Ascending aorta (tissue), 2 donors: ENCODE measurements at regions not wholly inside any gene's neighbourhood (a gene's known extent, or its start where the extent isn't known, plus 50 kb on each side); places are given as distances from the start of the nearest gene placed in this dataset.

Source experiments
- DNase-seq, 2 donors: peaks; one replicate each; pipeline ENCODE4 v3.0.0-alpha.2; 2019; ENCODE audit warnings: low spot score in 2 of 2
- H3K27ac ChIP-seq, 2 donors: fragments of 200-600 bp; sonication (generic); one replicate each; pipeline ENCODE4 v1.5.1; 2016 to 2017; ENCODE audit warnings: mild to moderate bottlenecking in 1 of 2
- H3K27me3 ChIP-seq: fragments of 200-600 bp; sonication (generic); one replicate; pipeline ENCODE4 v1.5.1; 2017
- H3K36me3 ChIP-seq, 2 donors: fragments of 200-600 bp; sonication (generic); one replicate each; pipeline ENCODE4 v1.5.1; 2016
- H3K4me1 ChIP-seq, 2 donors: fragments of 200-600 bp; sonication (generic); one replicate each; pipeline ENCODE4 v1.5.1; 2016 to 2017; ENCODE audit warnings: mild to moderate bottlenecking in 1 of 2
- H3K4me3 ChIP-seq, 2 donors: fragments of 200-600 bp; sonication (generic); one replicate each; pipeline ENCODE4 v1.5.1; 2016 to 2017; ENCODE audit warnings: mild to moderate bottlenecking in 1 of 2
- H3K9me3 ChIP-seq, 2 donors: fragments of 200-600 bp; sonication (generic); one replicate each; pipeline ENCODE4 v1.5.1; 2016
- CTCF ChIP-seq, 3 experiments: fragments of 200-600 bp in 2 of 3; fragments of 450-650 bp in 1 of 3; sonication (generic) in 2 of 3; IDR thresholded peaks; one replicate each; pipeline ENCODE4 v1.5.1; 2016 to 2019; ENCODE audit warnings: antibody characterized with exemption in 3 of 3, mild to moderate bottlenecking in 1 of 3, moderate library complexity in 1 of 3
- intact Hi-C: fragments of 100-400 bp; cut with DNase I; formaldehyde crosslinking; loops from one replicate; pipeline ENCODE4 v1.15.1; 2023

DNA sequence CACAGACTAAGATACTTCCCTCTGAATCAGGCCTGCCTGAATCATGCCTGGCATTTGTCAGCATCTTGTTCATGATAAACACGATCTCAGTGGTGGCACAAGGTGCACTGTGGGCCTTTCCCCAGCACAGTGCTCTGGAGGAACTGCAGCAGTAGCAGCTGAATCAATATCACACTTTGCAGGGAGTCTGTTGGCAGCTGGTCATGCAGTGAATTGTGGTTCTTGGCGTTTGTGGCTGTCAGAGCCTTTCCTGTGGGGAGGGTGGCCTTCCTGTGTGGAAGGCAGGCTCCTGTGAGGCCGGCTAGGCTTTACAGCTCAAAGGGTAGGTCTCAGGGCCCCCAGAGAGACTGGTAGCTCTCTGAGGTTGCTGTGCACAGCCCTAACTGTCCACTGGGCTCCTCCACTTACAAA, 54.4 kb upstream of the TLE3 start:
- Histone ChIP-seq H3K36me3 (no peaks in the 10 kb centered on the region), H3K27me3 (no peaks in the 10 kb centered on the region), H3K9me3 (no peaks in the 10 kb centered on the region), H3K27ac (no peak overlapping the region), H3K4me1 (peaks cover 8 to 12% of the 10 kb centered on the region in 2 donors), H3K4me3 (no peak overlapping the region)
- DNase-seq, result no peak
- no peak for TF ChIP-seq CTCF (IDR thresholded peaks at IDR 0.05)
- intact Hi-C loops, result no loop called here

DNA sequence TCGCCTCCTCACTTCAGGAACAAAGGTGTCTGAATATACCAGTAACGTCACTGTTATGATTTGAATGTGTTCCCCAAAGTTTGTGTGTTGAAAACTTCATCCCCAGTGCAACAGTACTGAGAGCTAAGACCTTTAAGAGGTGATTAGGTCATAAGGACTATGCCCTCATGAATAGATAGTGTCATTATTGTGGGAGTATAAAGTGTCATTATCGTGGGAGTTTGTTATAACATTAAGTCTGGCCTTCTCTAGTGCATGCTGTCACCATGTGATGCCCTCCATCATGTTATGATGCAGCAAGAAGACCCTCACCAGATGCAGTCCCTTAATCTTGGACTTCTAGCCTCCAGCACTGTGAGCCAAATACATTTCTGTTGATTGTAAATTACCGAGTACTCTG, 53.7 kb upstream of the TLE3 start:
- no peak for TF ChIP-seq CTCF (IDR thresholded peaks at IDR 0.05)
- Histone ChIP-seq H3K9me3 (no peaks in the 10 kb centered on the region), H3K27me3 (no peaks in the 10 kb centered on the region), H3K4me3 (no peak overlapping the region), H3K4me1 (peaks cover 3 to 8% of the 10 kb centered on the region in 2 donors), H3K36me3 (no peaks in the 10 kb centered on the region), H3K27ac (no peak overlapping the region)
- no peak for DNase-seq
- intact Hi-C loops, result no loop called here

DNA sequence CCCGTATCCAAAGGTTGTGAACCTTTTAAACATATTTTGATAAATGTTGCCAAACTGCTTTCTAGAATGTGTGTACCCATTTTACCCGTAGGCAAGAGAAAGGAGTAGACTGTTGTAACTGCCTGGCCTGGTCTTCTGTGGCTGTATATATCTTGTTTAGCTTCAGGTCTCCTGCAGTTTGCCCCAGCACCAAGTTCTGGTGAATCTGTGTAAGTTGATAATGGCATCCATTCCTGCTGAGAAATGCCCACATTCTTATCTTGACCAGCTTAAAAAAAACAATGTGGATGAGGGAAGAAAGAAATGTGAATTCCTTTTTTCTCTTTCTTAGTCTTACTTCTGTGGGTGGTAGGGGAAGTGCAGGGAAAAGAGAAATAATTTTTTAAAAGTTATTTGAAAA, 53.3 kb upstream of the TLE3 start:
- no peak for TF ChIP-seq CTCF (IDR thresholded peaks at IDR 0.05)
- Histone ChIP-seq H3K4me1 (peaks cover 0 to 4% of the 10 kb centered on the region in 2 donors), H3K36me3 (no peaks in the 10 kb centered on the region), H3K27me3 (no peaks in the 10 kb centered on the region), H3K9me3 (no peaks in the 10 kb centered on the region), H3K27ac (no peak overlapping the region), H3K4me3 (no peak overlapping the region)
- intact Hi-C loops, result no loop called here
- DNase-seq, result no peak

DNA sequence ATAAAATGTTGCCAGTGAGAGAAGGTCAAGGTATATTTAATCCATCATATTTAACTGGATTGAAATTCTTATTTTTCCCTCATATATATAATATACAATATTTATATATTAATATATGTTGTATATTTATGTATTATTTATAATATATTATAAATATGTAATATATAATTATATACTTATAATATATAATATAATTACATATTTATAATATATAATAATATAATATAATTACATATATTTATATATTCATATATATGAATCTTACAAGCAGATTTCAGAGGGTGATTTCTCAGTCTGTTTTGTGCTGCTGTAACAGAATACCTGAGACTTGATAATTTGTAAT, 52.7 kb upstream of the TLE3 start:
- no peaks in the 10 kb centered on the region for H3K27me3 ChIP-seq
- DNase-seq, result no peak
- intact Hi-C loops, result no loop called here
- no peak overlapping the region for H3K4me3 ChIP-seq
- H3K4me1 ChIP-seq, result peaks cover 0 to 4% of the 10 kb centered on the region in 2 donors
- no peaks in the 10 kb centered on the region for H3K36me3 ChIP-seq
- no peak overlapping the region for H3K27ac ChIP-seq
- no peaks in the 10 kb centered on the region for H3K9me3 ChIP-seq
- TF ChIP-seq CTCF (IDR thresholded peaks at IDR 0.05), result no peak

DNA sequence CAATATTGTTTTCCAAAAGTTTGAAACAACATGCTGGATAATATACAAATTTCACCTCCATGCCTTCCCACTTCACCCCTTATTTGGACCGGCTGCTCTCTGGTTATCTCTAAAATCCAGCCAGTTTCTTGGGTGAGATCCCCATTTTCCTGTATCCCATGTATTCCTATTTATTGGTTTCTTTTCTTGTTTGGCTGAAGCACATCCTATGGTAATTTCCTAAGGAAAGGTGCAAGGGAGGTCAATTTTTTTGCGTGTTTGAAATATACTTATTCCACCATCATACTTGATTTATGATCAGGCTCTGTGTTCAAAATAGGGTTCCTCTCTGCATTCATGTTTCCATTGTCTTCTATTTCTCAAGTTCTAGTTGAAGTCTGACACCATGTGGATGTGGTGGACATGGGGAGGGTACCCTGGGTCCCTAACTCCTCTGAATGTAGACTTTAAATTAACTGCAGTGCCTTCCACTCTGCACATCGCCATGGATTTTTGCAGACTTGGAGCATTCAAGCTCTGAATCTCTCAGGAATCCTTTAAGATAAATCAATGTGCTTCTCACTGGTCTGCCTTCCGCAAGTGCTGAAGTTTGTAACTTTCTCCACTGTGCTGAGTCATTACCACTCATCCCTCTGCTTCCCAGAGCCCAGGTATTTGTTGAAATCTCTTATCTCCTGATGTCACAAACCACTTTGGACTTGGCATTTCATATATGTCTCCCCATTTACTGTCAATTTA, 52.1 kb upstream of the TLE3 start:
- Histone ChIP-seq H3K27me3 (no peaks in the 10 kb centered on the region), H3K4me1 (peaks cover 0 to 4% of the 10 kb centered on the region in 2 donors), H3K9me3 (no peaks in the 10 kb centered on the region), H3K27ac (no peak overlapping the region), H3K4me3 (no peak overlapping the region), H3K36me3 (no peaks in the 10 kb centered on the region)
- TF ChIP-seq CTCF (IDR thresholded peaks at IDR 0.05), result no peak
- intact Hi-C loops, result no loop called here
- no peak for DNase-seq

DNA sequence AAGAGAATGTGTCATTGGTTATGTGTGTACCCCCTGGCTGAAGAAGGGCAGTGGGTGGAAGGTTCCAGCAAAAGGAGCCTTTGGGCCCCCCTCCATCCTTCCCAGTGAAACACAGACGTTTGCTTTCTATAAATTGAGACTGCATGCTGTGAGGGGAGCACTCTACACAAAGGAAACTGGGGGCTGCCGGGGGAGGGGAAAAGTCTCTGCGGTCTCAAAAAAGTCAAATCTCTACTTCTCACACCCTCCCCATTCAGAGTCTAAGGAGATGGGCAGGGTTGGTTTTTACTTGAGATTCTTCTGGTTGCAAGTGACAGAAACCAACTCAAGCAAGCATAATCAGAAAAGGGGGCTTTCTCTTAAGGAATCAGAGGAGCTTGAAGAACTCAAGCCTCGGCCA, 50.1 kb upstream of the TLE3 start:
- DNase-seq, result no peak
- Histone ChIP-seq H3K36me3 (no peaks in the 10 kb centered on the region), H3K4me3 (no peak overlapping the region), H3K9me3 (no peaks in the 10 kb centered on the region), H3K27ac (no peak overlapping the region), H3K27me3 (no peaks in the 10 kb centered on the region), H3K4me1 (peaks cover 0 to 4% of the 10 kb centered on the region in 2 donors)
- TF ChIP-seq CTCF (IDR thresholded peaks at IDR 0.05), result no peak
- intact Hi-C loops, result no loop called here
